ENCODE measurements at regions not wholly inside any gene's neighbourhood (a gene's known extent, or its start where the extent isn't known, plus 50 kb on each side); places are given as distances from the start of the nearest gene placed in this dataset.

DNA sequence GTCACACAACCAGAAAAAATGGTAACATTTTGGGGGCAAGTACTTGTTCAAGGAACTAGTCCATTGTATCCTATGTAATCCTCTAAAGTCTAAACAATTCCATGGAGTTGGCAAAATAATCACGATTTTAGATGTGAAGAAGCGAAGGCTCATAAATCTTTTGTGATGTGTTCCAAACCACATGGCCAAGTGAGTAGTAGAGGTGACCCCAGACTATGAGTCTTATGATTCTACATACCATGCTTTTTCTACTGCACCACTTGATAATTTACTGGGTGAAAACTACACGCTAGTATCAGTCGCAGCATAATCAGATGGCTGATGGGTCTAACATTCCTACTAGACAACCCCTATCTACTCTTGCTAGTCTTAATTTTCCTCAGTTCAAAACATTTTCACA is 371.4 kb downstream of the OSR1 start:
- Mint-ChIP-seq H3K36me3 (ENCODE audit: low read depth, unreplicated experiment) (no peaks in the 10 kb centered on the region), H3K4me1 (ENCODE audit: unreplicated experiment) (no peaks in the 10 kb centered on the region), H3K4me3 (ENCODE audit: unreplicated experiment) (no peak overlapping the region), H3K27me3 (ENCODE audit: unreplicated experiment) (no peaks in the 10 kb centered on the region), H3K9me3 (ENCODE audit: unreplicated experiment) (no peaks in the 10 kb centered on the region), H3K27ac (ENCODE audit: unreplicated experiment) (no peak overlapping the region)
- DNase-seq (ENCODE audit: low spot score) = no peak
- TF ChIP-seq, protein P1, sequence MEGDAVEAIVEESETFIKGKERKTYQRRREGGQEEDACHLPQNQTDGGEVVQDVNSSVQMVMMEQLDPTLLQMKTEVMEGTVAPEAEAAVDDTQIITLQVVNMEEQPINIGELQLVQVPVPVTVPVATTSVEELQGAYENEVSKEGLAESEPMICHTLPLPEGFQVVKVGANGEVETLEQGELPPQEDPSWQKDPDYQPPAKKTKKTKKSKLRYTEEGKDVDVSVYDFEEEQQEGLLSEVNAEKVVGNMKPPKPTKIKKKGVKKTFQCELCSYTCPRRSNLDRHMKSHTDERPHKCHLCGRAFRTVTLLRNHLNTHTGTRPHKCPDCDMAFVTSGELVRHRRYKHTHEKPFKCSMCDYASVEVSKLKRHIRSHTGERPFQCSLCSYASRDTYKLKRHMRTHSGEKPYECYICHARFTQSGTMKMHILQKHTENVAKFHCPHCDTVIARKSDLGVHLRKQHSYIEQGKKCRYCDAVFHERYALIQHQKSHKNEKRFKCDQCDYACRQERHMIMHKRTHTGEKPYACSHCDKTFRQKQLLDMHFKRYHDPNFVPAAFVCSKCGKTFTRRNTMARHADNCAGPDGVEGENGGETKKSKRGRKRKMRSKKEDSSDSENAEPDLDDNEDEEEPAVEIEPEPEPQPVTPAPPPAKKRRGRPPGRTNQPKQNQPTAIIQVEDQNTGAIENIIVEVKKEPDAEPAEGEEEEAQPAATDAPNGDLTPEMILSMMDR (IDR thresholded peaks at IDR 0.05; ENCODE audit: unreplicated experiment) = no peak

DNA sequence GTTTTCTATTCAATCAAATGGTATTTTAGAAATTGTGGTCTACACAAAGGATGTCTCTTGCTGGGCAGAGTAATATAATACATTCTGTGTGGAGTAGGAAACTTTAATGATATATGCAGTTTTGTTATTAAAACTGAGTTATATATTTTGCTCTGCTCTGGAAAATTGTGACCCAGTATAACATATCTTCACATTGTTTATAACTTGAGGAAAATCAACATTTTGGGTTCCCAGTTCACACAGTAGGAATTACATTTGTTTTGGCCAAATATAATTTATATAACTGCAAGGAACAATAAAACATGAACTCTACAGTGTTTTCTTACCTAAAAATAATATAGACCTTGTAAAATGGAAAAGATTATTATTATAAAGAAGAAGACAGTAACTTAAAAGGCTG is 372.4 kb downstream of the OSR1 start:
- no peaks in the 10 kb centered on the region for H3K27me3 Mint-ChIP-seq (ENCODE audit: unreplicated experiment)

DNA sequence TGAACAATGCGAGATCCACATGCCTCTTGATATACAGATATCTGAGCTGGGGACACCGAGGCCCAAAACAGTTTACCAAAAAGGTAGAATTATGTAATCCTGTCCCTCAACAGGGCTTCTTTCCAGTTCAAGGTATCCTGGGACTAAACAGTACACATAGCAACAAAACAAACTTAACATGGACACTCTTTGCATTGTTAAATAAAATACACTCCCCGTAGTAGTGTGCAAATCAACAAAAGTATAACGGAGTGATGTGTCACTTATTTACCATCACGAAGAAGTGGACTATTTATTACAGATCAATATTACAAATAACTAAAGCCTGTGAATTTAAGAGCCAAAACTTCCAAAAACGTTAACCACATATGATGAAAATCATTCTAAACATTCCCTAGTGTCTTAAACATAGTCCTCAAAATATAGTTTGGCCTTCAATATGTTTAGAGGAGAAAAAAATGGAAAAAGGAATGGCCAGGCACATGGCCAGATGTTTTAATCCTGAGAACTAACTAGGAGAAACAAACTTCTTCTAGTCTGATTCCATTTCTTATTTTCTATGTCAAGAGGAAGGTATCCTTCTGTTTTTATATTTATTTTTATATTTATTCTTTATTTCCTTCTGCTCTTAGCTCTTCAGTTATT is 377.5 kb downstream of the OSR1 start:
- no peak overlapping the region for H3K4me3 Mint-ChIP-seq (ENCODE audit: unreplicated experiment)
- H3K4me1 Mint-ChIP-seq (ENCODE audit: unreplicated experiment) = no peaks in the 10 kb centered on the region
- TF ChIP-seq, protein P1 (IDR thresholded peaks at IDR 0.05; ENCODE audit: unreplicated experiment) = no peak
- no peak for DNase-seq (ENCODE audit: low spot score)
- no peak overlapping the region for H3K27ac Mint-ChIP-seq (ENCODE audit: unreplicated experiment)
- H3K27me3 Mint-ChIP-seq (ENCODE audit: unreplicated experiment) = no peaks in the 10 kb centered on the region
- H3K9me3 Mint-ChIP-seq (ENCODE audit: unreplicated experiment) = no peaks in the 10 kb centered on the region
- H3K36me3 Mint-ChIP-seq (ENCODE audit: low read depth, unreplicated experiment) = no peaks in the 10 kb centered on the region

More for the DNA sequence above, 372.4 kb downstream of the OSR1 start:
- Mint-ChIP-seq H3K4me1 (ENCODE audit: unreplicated experiment) (no peaks in the 10 kb centered on the region), H3K4me3 (ENCODE audit: unreplicated experiment) (no peak overlapping the region), H3K9me3 (ENCODE audit: unreplicated experiment) (no peaks in the 10 kb centered on the region), H3K27ac (ENCODE audit: unreplicated experiment) (no peak overlapping the region), H3K36me3 (ENCODE audit: low read depth, unreplicated experiment) (no peaks in the 10 kb centered on the region)
- TF ChIP-seq, protein P1 (IDR thresholded peaks at IDR 0.05; ENCODE audit: unreplicated experiment) = no peak
- no peak for DNase-seq (ENCODE audit: low spot score)

DNA sequence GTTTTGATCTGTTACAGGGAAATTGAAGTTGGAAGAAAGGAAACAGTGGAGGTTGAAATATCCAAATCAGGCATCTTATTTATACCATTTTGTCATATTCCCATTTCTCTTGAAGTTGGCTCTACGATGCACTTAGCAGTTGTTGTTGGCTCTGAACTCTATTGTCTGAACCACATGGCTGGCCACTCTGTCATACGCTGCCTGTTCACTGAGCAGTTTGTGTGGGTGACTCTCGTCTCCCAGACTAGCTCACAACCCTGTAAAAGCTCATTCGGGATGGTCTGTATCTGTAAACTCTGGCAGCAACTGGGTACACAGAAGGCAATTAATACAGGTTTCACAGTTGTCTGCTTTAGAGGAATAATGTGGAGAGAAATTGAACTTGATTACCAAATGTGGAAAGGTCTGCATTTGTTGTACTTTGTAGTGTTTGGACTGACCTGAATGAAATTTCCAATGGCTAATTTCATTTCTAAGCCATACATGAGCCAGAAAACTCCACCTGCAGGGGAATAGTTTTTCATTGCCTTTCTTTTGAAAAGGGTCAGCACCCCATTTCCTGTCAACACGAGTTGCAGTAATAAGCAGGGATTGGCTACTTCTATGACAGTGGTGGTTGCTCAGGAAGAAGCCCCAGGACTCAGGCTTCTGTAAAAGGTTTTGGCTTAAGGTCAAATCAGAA is 378.2 kb downstream of the OSR1 start:
- Mint-ChIP-seq H3K27me3 (ENCODE audit: unreplicated experiment) (no peaks in the 10 kb centered on the region), H3K4me3 (ENCODE audit: unreplicated experiment) (no peak overlapping the region), H3K9me3 (ENCODE audit: unreplicated experiment) (no peaks in the 10 kb centered on the region), H3K36me3 (ENCODE audit: low read depth, unreplicated experiment) (no peaks in the 10 kb centered on the region), H3K27ac (ENCODE audit: unreplicated experiment) (no peak overlapping the region), H3K4me1 (ENCODE audit: unreplicated experiment) (no peaks in the 10 kb centered on the region)
- no peak for DNase-seq (ENCODE audit: low spot score)
- TF ChIP-seq, protein P1 (IDR thresholded peaks at IDR 0.05; ENCODE audit: unreplicated experiment) = no peak

DNA sequence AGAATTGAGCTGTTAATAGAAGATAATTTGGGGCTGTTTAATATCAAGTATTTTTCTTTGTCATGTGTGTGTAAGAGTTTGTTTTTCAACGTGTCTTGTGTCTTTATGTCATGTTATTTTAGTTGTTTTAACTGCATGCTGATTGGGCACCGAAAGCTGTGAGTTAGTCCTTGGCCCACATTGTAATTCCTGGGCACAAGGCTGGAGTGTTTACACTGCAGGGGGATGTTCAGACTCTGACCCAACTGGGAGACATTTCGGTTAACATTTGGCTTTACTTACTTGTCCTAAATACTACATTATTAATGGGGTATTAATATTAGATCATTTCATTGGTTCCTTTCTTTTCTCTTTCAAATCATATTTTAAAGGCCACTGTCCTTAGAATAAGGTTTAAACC is 381.0 kb downstream of the OSR1 start:
- TF ChIP-seq, protein P1 (IDR thresholded peaks at IDR 0.05; ENCODE audit: unreplicated experiment) = no peak
- Mint-ChIP-seq H3K27ac (ENCODE audit: unreplicated experiment) (no peak overlapping the region), H3K9me3 (ENCODE audit: unreplicated experiment) (no peaks in the 10 kb centered on the region), H3K4me1 (ENCODE audit: unreplicated experiment) (no peaks in the 10 kb centered on the region), H3K4me3 (ENCODE audit: unreplicated experiment) (no peak overlapping the region), H3K27me3 (ENCODE audit: unreplicated experiment) (no peaks in the 10 kb centered on the region), H3K36me3 (ENCODE audit: low read depth, unreplicated experiment) (no peaks in the 10 kb centered on the region)
- no peak for DNase-seq (ENCODE audit: low spot score)
